Fibroblast of the aortic adventitia (primary cell): ENCODE measurements at regions not wholly inside any gene's neighbourhood (a gene's known extent, or its start where the extent isn't known, plus 50 kb on each side); places are given as distances from the start of the nearest gene placed in this dataset.

Experiments used
- DNase-seq: peaks from one replicate; pipeline ENCODE4 v3.0.0-alpha.2; 2010; ENCODE audit warnings: low read depth
- H3K4me3 ChIP-seq: 2 replicates; pipeline ENCODE4 v1.5.1; 2011; ENCODE audit warnings: low read depth, mild to moderate bottlenecking, control low read depth, low read length, moderate library complexity
- CTCF ChIP-seq: IDR thresholded peaks from 2 replicates; pipeline ENCODE4 v1.5.1; 2011; ENCODE audit warnings: mild to moderate bottlenecking, low read length, control low read depth, inconsistent platforms; ENCODE audit not compliant: insufficient read depth

- TF ChIP-seq CTCF, result no peak
- DNase-seq, result no peak
- H3K4me3 ChIP-seq, result no peak overlapping the region
Observed at GRCh38 chr18:39693359-39693758, 2127.8 kb upstream of the CELF4 start.

DNA sequence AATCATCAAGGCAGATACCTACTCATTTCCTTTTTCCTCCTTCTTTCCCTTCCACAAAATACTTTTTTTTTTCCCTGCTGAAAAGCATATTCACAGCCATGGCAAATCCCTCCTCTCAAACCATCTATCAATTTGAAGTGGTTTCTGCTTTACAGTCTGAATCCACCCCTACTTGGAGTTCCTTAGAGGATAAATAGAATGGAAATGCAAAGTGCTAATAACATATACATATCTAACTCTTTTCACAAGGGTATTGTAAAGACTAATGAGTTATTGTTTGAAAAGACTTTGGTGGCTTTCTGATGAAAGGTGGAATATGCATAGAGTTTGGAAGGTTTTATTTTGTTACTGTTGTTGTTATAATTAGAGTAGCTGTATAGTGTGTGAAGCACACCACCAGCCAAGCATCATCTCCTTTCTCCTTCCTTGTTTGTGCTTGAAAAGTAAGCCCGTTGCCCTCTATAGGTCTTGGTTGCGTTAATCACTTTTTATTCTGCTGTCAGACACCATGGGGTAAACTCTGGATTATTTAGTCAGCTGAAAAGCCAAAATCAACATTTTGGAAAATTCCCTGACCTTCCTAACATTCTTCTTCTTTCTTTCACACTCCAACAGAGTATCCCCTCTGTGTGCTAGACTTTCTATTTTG is 2126.9 kb upstream of the CELF4 start:
- TF ChIP-seq CTCF, result no peak

GRCh38 chr18:39685303-39685902 is 2119.8 kb upstream of the CELF4 start:
- DNase-seq, result no peak
- no peak for TF ChIP-seq CTCF
- H3K4me3 ChIP-seq, result no peak overlapping the region

More for the DNA sequence above, 2126.9 kb upstream of the CELF4 start:
- H3K4me3 ChIP-seq, result no peak overlapping the region
- DNase-seq, result no peak

GRCh38 chr18:39681061-39681460 is 2115.5 kb upstream of the CELF4 start:
- TF ChIP-seq CTCF, result no peak
- no peak for DNase-seq
- H3K4me3 ChIP-seq, result no peak overlapping the region

DNA sequence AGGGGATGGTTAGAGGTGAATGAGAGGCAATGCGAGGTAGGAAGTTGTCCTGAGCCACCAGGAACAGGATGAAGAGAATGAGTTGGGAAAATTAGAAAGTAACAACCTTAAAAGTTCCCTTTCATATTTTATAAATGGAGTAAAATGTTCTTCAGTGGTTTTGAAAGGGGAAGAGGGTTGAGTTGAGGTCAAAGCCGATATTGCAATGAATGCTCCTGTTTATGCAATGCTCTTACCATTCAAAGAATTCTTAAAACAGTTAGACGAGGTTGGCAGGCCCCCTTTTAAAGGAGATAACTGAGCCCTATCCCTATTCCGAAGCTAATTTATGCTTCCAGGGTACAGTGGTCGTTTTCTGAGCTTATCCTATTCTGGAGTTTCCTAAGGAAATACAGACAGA is 2110.3 kb upstream of the CELF4 start:
- no peak for DNase-seq
- no peak overlapping the region for H3K4me3 ChIP-seq
- no peak for TF ChIP-seq CTCF

DNA sequence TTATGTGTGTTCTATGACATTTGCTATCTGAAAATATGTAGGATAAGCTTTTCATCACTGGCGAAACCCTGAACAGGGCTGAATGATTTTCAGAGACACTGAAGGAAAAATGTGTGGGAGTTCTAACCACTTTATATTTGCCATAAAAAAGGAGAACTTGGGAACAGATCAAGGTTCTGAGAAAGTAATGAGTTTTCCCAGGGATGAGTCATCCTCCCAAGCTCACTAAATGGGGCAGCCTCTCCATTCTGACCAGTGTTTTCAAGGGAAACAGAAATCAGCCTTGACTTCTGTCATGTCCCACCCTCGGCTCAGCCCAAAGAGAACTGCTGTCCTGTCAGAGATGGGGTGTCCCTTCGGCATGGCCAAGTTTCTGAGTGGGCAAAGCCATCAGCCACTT is 2109.8 kb upstream of the CELF4 start:
- no peak overlapping the region for H3K4me3 ChIP-seq
- no peak for TF ChIP-seq CTCF
- peak; percentile 37 for DNase-seq

DNA sequence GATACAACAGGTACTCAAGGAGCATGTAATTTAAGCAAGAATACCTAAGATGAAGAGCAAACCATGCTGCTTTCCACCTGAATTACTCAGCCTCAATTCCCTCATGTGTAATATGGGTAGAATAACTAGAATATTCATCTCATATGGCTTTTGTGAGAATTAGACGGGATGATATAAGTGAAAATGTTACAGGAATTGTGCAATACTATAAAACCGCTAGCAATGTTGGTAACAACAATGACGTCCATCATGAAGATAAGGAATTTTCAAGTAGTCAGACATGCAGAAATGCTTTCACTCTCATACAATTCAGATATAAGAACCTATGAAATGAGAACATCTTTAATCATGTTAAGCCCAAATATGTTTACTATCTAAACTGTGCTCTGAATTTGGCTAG is 2106.6 kb upstream of the CELF4 start:
- TF ChIP-seq CTCF, result no peak
- DNase-seq, result no peak
- H3K4me3 ChIP-seq, result no peak overlapping the region
